Body of pancreas (tissue), 4 donors: ENCODE measurements at regions not wholly inside any gene's neighbourhood (a gene's known extent, or its start where the extent isn't known, plus 50 kb on each side); places are given as distances from the start of the nearest gene placed in this dataset.

Experiments
- CTCF ChIP-seq, 7 experiments: fragments of 450-650 bp in 4 of 7; fragments of 200-600 bp in 3 of 7; sonication (generic) in 3 of 7; IDR thresholded peaks; one replicate each; pipeline ENCODE4 v1.5.1; 2016 to 2019; ENCODE audit warnings: antibody characterized with exemption in 7 of 7
- POLR2A ChIP-seq, 3 donors: fragments of 450-650 bp; IDR thresholded peaks; one replicate each; pipeline ENCODE4 v1.6.1; 2016; ENCODE audit warnings: antibody characterized with exemption in 3 of 3, mild to moderate bottlenecking in 2 of 3

- TF ChIP-seq CTCF (IDR thresholded peaks at IDR 0.05) (no peak), POLR2A (IDR thresholded peaks at IDR 0.05) (no peak)
Measured at GRCh38 chr6:88558981-88559380, 392.8 kb upstream of the CNR1 start.
